HG03521 (cell line): ENCODE measurements at regions not wholly inside any gene's neighbourhood (a gene's known extent, or its start where the extent isn't known, plus 50 kb on each side); places are given as distances from the start of the nearest gene placed in this dataset.
"Not testable (repeated sequence)": the region's sequence is repeated elsewhere in the genome, so short reads cannot be mapped to it uniquely, and the experiment has no call there.

ENCODE experiments used
- ATAC-seq: cut with Tn5 transposase; IDR thresholded peaks from one replicate; pipeline ENCODE4 v1.9.1; 2021; ENCODE audit warnings: mild to moderate bottlenecking, moderate library complexity; ENCODE audit not compliant: unreplicated experiment

- ATAC-seq, result no peak
Observed at GRCh38 chr21:35818597-35818996, 241.7 kb downstream of the SETD4 start.

GRCh38 chr21:35814858-35815619 lies 245.3 kb downstream of the SETD4 start:
- ATAC-seq, result no peak

- no peak for ATAC-seq
Observed at GRCh38 chr21:35812679-35813078, 247.6 kb downstream of the SETD4 start.

- no peak for ATAC-seq
Observed at GRCh38 chr21:35811191-35811806, 249.0 kb downstream of the SETD4 start.

GRCh38 chr21:35810431-35810970 lies 249.8 kb downstream of the SETD4 start:
- ATAC-seq, result no peak

- ATAC-seq, result no peak
Observed at GRCh38 chr21:35801391-35801790, 258.9 kb downstream of the SETD4 start.

- ATAC-seq, result not testable (repeated sequence)
Observed at GRCh38 chr21:35800796-35801385, 259.4 kb downstream of the SETD4 start.

- ATAC-seq, result no peak
Observed at GRCh38 chr21:35796844-35797243, 263.5 kb downstream of the SETD4 start.

GRCh38 chr21:35794527-35794926 lies 265.8 kb downstream of the SETD4 start:
- not testable (repeated sequence) for ATAC-seq

GRCh38 chr21:35792569-35793305 lies 267.6 kb downstream of the SETD4 start:
- ATAC-seq, result no peak

GRCh38 chr21:35791541-35792325 lies 268.6 kb downstream of the SETD4 start:
- ATAC-seq, result no peak

- ATAC-seq, result no peak
Observed at GRCh38 chr21:35783721-35784120, 276.6 kb downstream of the SETD4 start.

GRCh38 chr21:35782667-35783066 lies 277.7 kb downstream of the SETD4 start:
- ATAC-seq, result no peak

- ATAC-seq, result no peak
Observed at GRCh38 chr21:35780983-35781382, 279.3 kb downstream of the SETD4 start.

- ATAC-seq, result no peak
Observed at GRCh38 chr21:35779690-35780570, 280.4 kb downstream of the SETD4 start.

- ATAC-seq, result no peak
Observed at GRCh38 chr21:35779167-35779566, 281.2 kb downstream of the SETD4 start.

- ATAC-seq, result no peak
Observed at GRCh38 chr21:35777081-35777480, 283.2 kb downstream of the SETD4 start.

GRCh38 chr21:35775778-35776544 lies 284.4 kb downstream of the SETD4 start:
- no peak for ATAC-seq
